ENCODE measurements at regions not wholly inside any gene's neighbourhood (a gene's known extent, or its start where the extent isn't known, plus 50 kb on each side); places are given as distances from the start of the nearest gene placed in this dataset.
"Not testable (repeated sequence)": the region's sequence is repeated elsewhere in the genome, so short reads cannot be mapped to it uniquely, and the experiment has no call there.

DNA sequence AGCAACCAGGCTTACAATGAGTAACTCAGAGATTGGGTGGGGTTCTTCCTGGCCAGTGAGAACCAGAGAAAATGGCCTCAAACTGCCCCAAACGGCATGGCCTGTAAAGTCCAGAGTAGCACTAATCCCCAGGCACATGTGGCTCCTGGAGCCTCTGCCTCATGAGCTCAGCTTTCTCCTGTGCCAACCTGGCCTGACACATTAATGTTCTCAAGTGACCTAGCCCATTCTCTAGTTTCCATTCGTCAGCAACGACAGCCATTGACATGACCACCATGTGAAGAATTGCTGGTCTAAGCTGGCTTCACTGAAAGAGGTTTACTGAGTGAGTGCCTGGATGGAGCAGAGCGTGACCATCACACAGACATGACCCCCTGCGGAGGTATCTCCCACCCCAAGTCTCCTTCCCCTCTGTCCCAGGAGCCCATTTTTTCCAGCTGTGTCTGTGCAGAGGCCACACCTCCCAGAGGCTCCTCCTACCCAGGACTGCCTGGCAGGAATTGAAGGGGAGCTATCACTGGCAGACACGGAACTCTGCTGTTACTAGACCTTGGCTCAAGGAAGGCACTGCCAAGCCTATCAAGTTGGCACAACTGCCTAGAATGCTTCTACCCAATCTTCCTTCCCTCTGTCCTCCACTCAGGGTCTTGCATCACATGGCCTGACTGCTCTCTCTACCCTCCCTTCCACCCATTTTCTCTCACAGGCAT is 59.0 kb upstream of the BOD1 start:
- Histone ChIP-seq H3K27me3 (ENCODE audit: control insufficient read depth, insufficient read depth, low read length, poor library complexity, severe bottlenecking) (no peaks in the 10 kb centered on the region), H3K36me3 (ENCODE audit: control insufficient read depth, insufficient read depth, low read length) (no peaks in the 10 kb centered on the region), H3K4me3 (ENCODE audit: insufficient read depth, low read depth, low read length) (no peak overlapping the region), H3K9me3 (ENCODE audit: control insufficient read depth, low read length) (no peaks in the 10 kb centered on the region), H3K27ac (ENCODE audit: insufficient read depth, low read depth, low read length, poor library complexity, severe bottlenecking) (no peak overlapping the region), H3K4me1 (ENCODE audit: control insufficient read depth, insufficient read depth, low read length) (no peaks in the 10 kb centered on the region)
- 91 to 94% methylated on average over 6 of the region's 6 CpGs for whole genome bisulfite sequencing, 2 experiments

DNA sequence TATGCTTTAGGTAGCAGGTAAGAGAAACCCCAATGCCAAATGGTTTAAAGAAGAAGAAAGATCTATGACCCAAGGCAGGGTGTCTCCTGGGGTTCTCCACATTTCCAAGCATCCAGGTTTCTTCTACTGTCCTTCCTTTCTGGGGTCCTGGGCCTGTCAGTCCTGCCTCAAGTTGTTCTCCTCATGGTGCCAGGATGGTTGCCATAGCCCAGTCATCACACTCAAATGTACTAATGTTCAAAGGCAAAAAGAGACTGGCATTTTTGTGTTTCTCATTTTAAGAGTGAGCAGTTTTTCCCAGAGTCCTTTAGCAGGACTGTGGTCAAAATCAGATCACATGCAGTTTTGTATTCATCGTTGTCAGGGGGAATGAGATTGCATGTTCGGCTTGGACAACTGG is 59.9 kb upstream of the BOD1 start:
- Histone ChIP-seq H3K36me3 (ENCODE audit: control insufficient read depth, insufficient read depth, low read length) (no peaks in the 10 kb centered on the region), H3K27ac (ENCODE audit: insufficient read depth, low read depth, low read length, poor library complexity, severe bottlenecking) (no peak overlapping the region), H3K27me3 (ENCODE audit: control insufficient read depth, insufficient read depth, low read length, poor library complexity, severe bottlenecking) (no peaks in the 10 kb centered on the region), H3K4me1 (ENCODE audit: control insufficient read depth, insufficient read depth, low read length) (no peaks in the 10 kb centered on the region), H3K4me3 (ENCODE audit: insufficient read depth, low read depth, low read length) (no peak overlapping the region), H3K9me3 (ENCODE audit: control insufficient read depth, low read length) (no peaks in the 10 kb centered on the region)
- WGBS, 2 experiments: 96 to 97% methylated on average over 2 of the region's 2 CpGs

DNA sequence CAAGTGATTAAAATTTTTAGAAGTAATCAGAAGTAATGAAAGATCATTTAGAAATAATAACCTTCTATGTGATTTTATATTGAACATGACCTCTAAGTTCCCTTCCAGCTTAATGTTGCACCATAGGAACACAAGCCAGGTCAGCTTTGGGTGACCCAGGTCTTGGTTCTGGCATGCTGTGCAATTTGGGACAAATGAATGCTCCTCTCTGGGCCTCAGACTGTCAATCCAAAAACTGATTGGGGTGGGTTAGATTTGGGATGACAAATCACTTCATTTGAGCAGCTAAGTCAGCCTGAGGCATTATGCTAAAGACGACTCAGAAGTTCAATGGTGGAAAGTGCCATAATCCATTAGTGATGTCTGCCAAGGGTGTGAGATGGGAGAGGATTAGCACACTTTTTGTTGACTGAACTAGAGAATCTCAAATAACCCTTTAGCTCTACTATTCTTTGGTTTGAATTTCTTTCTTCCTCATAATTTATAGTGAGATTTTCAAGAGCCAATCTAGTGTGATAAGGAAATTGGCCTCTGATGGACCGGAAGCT is 60.7 kb upstream of the BOD1 start:
- Histone ChIP-seq H3K27me3 (ENCODE audit: control insufficient read depth, insufficient read depth, low read length, poor library complexity, severe bottlenecking) (no peaks in the 10 kb centered on the region), H3K4me3 (ENCODE audit: insufficient read depth, low read depth, low read length) (no peak overlapping the region), H3K4me1 (ENCODE audit: control insufficient read depth, insufficient read depth, low read length) (no peaks in the 10 kb centered on the region), H3K27ac (ENCODE audit: insufficient read depth, low read depth, low read length, poor library complexity, severe bottlenecking) (no peak overlapping the region), H3K36me3 (ENCODE audit: control insufficient read depth, insufficient read depth, low read length) (no peaks in the 10 kb centered on the region), H3K9me3 (ENCODE audit: control insufficient read depth, low read length) (no peaks in the 10 kb centered on the region)
- 93% methylated on average over 2 of the region's 2 CpGs for WGBS, 2 experiments

DNA sequence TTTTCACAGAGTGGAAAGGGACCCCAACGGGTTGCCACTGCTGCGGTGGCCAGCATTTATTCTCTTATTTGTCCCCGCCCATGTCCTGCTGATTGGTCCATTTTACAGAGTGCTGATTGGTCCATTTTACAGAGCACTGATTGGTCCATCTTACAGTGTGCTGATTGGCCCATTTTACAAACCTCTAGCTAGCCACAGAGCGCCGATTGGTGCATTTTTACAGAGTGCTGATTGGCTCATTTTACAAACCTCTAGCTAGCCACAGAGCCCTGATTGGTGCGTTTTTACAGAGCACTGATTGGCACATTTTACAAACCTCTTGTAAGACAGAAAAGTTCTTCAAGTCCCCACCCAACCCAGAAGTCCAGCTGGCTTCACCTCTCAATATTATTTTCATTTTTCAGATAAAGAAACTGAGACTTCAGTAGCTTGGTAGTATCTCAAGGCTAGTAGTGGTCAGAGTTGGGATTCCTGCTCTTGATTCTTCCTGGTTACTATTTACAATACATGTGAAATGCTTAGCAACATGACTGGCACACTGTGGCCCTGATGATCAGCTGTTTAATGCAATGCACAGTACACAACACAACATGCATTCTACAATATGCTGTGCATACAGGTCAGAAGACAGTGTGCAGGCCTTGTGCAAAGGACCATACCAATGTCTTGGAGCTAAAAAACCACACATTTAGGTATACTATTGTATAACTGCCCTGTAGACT is 63.6 kb upstream of the BOD1 start:
- H3K27ac ChIP-seq (ENCODE audit: insufficient read depth, low read depth, low read length, poor library complexity, severe bottlenecking): no peak overlapping the region
- no peaks in the 10 kb centered on the region for H3K27me3 ChIP-seq (ENCODE audit: control insufficient read depth, insufficient read depth, low read length, poor library complexity, severe bottlenecking)
- no peak overlapping the region for H3K4me3 ChIP-seq (ENCODE audit: insufficient read depth, low read depth, low read length)
- no peaks in the 10 kb centered on the region for H3K36me3 ChIP-seq (ENCODE audit: control insufficient read depth, insufficient read depth, low read length)
- 93 to 95% methylated on average over 6 of the region's 6 CpGs for WGBS, 2 experiments
- H3K9me3 ChIP-seq (ENCODE audit: control insufficient read depth, low read length): no peaks in the 10 kb centered on the region
- H3K4me1 ChIP-seq (ENCODE audit: control insufficient read depth, insufficient read depth, low read length): no peaks in the 10 kb centered on the region

DNA sequence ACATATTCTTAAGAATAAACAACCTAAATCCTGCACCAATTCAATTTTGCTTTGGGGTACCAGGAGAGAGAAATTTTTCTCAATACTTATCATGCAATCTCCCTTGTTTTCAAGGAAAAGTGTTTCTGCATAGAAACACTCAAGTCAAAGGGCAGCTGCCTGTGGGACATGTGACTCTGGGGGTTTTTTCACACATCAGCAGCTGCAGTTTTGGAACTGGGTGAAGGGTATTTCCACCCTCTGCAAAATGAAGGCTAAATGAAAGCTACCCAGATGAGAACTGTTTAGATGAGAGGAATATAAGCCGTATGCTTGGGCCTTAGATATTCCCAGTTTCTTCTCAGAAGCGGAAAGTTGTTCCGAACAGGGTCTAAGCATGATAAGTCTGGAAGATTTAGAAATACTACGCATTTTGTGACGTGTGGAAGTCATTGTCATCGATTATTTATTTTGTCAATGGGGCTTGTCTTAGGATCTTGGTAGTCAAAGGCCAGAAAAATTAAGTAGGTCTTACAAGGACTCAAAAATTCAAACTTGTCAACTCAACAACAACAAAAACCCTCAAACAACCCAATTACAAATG is 64.3 kb upstream of the BOD1 start:
- WGBS, 2 experiments: 96 to 97% methylated on average over 6 of the region's 6 CpGs
- Histone ChIP-seq H3K4me1 (ENCODE audit: control insufficient read depth, insufficient read depth, low read length) (no peaks in the 10 kb centered on the region), H3K36me3 (ENCODE audit: control insufficient read depth, insufficient read depth, low read length) (no peaks in the 10 kb centered on the region), H3K4me3 (ENCODE audit: insufficient read depth, low read depth, low read length) (no peak overlapping the region), H3K27me3 (ENCODE audit: control insufficient read depth, insufficient read depth, low read length, poor library complexity, severe bottlenecking) (no peaks in the 10 kb centered on the region), H3K9me3 (ENCODE audit: control insufficient read depth, low read length) (no peaks in the 10 kb centered on the region), H3K27ac (ENCODE audit: insufficient read depth, low read depth, low read length, poor library complexity, severe bottlenecking) (no peak overlapping the region)

DNA sequence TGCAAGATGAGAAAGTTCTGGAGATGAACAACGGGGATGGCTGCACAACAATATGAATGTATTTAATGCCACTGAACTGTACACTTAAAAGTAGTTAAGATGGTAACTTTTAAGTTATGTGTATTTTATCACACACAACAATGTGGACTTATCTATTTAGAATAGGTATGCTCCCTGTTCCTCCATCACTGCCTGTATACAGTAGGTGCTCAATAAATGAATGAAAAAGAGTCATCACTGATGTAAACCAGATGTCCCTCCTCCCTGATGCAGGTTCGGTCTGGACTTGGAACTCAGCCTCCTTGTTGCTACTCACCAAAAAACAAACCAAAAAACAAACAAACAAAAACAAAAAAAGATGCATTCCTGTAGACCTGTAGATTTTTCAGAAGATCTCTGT is 65.9 kb upstream of the BOD1 start:
- Histone ChIP-seq H3K4me1 (ENCODE audit: control insufficient read depth, insufficient read depth, low read length) (no peaks in the 10 kb centered on the region), H3K9me3 (ENCODE audit: control insufficient read depth, low read length) (no peaks in the 10 kb centered on the region), H3K36me3 (ENCODE audit: control insufficient read depth, insufficient read depth, low read length) (no peaks in the 10 kb centered on the region), H3K27ac (ENCODE audit: insufficient read depth, low read depth, low read length, poor library complexity, severe bottlenecking) (no peak overlapping the region), H3K4me3 (ENCODE audit: insufficient read depth, low read depth, low read length) (no peak overlapping the region), H3K27me3 (ENCODE audit: control insufficient read depth, insufficient read depth, low read length, poor library complexity, severe bottlenecking) (no peaks in the 10 kb centered on the region)
- WGBS, 2 experiments: 90 to 92% methylated on average over 1 to 2 of the region's 2 CpGs

DNA sequence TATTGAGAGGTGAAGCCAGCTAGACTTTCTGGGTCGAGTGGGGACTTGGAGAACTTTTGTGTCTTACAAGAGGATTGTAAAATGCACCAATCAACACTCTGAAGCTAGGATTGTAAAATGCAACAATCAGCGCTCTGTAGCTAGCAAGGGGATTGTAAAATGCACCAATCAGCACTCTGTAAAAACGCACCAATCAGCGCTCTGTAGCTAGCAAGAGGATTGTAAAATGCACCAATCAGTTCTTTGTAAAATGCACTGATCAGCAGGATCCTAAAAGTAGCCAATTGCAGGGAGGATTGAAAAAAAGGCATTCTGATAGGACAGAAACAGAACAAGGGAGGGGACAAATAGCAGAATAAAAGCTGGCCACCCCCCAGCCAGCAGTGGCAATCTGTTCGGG is 68.1 kb upstream of the BOD1 start:
- 95 to 97% methylated on average over 5 of the region's 5 CpGs for WGBS, 2 experiments
- not testable (repeated sequence) for H3K4me3 ChIP-seq (ENCODE audit: insufficient read depth, low read depth, low read length); H3K36me3 ChIP-seq (ENCODE audit: control insufficient read depth, insufficient read depth, low read length); H3K4me1 ChIP-seq (ENCODE audit: control insufficient read depth, insufficient read depth, low read length); H3K27me3 ChIP-seq (ENCODE audit: control insufficient read depth, insufficient read depth, low read length, poor library complexity, severe bottlenecking); H3K9me3 ChIP-seq (ENCODE audit: control insufficient read depth, low read length); H3K27ac ChIP-seq (ENCODE audit: insufficient read depth, low read depth, low read length, poor library complexity, severe bottlenecking)

DNA sequence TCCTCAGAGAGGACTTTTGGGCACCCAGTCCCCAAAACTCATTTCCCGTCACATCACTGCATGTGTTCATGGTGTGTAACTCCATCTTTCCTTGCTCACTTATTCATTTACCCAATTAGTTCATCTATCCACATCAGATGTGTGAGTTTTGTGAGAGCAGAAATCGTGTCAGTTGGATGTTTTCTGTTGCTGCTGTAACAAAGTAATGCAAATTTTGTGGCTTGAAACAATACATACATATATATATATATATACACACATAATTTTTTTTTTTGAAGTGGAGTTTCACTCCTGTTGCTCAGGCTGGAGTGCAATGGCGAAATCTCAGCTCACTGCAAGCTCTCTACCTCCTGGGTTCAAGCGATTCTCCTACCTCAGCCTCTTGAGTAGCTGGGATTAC is 70.5 kb upstream of the BOD1 start:
- Histone ChIP-seq H3K27me3 (ENCODE audit: control insufficient read depth, insufficient read depth, low read length, poor library complexity, severe bottlenecking) (no peaks in the 10 kb centered on the region), H3K27ac (ENCODE audit: insufficient read depth, low read depth, low read length, poor library complexity, severe bottlenecking) (no peak overlapping the region), H3K4me3 (ENCODE audit: insufficient read depth, low read depth, low read length) (no peak overlapping the region), H3K36me3 (ENCODE audit: control insufficient read depth, insufficient read depth, low read length) (no peaks in the 10 kb centered on the region), H3K9me3 (ENCODE audit: control insufficient read depth, low read length) (no peaks in the 10 kb centered on the region), H3K4me1 (ENCODE audit: control insufficient read depth, insufficient read depth, low read length) (peaks cover 14% of the 10 kb centered on the region)
- 93 to 97% methylated on average over 3 of the region's 4 CpGs for WGBS, 2 experiments

DNA sequence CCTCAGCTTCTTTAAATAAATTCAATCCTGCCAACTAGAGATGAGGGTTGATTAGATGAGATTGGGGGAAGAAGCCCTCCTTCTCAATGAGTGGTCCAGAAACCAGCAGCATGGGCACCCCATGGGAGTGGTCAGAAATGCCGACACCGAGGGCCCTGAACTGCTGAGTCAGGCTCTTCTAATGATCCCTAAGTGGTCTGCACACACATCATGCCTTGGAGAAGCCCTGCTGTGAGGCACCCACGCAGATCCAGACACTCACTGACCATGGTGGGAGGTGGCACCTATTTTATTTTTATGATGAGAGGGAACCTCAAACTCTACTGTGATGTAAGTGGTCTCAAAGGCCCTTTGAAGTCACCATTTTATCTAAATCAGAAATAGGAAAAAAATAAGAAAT is 72.3 kb upstream of the BOD1 start:
- H3K4me1 ChIP-seq (ENCODE audit: control insufficient read depth, insufficient read depth, low read length): peaks cover 14% of the 10 kb centered on the region
- no peak overlapping the region for H3K27ac ChIP-seq (ENCODE audit: insufficient read depth, low read depth, low read length, poor library complexity, severe bottlenecking)
- H3K9me3 ChIP-seq (ENCODE audit: control insufficient read depth, low read length): no peaks in the 10 kb centered on the region
- H3K4me3 ChIP-seq (ENCODE audit: insufficient read depth, low read depth, low read length): no peak overlapping the region
- H3K36me3 ChIP-seq (ENCODE audit: control insufficient read depth, insufficient read depth, low read length): no peaks in the 10 kb centered on the region
- 82 to 83% methylated on average over 3 of the region's 3 CpGs for WGBS, 2 experiments
- H3K27me3 ChIP-seq (ENCODE audit: control insufficient read depth, insufficient read depth, low read length, poor library complexity, severe bottlenecking): no peaks in the 10 kb centered on the region

DNA sequence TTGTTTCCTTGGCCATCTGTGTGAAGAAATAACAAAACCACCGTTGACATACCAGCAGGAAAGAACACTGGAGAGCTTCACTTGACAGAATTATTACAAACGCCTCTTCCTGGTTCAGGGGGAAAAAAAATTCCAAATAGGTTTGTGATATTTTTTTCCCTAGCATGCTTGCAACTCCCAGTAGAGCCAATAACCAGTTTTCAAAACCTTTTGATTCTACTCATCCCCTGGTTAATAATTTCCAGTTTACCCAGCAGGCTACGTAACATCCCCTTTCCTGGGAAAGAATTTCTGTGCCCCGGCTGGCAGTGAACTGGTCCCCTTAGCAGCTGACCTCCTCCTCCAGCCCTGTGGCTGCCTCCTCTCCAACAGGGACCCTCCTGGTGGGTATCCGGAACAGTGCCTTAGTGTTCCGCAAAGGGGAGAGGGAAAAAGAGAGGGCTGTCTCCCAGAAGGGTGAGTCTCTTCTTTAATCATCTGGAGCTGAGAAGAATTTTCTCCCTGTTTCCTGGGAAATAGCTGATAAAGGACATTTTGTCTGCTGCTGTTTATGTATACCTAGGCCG is 72.8 kb upstream of the BOD1 start:
- no peak overlapping the region for H3K27ac ChIP-seq (ENCODE audit: insufficient read depth, low read depth, low read length, poor library complexity, severe bottlenecking)
- H3K4me3 ChIP-seq (ENCODE audit: insufficient read depth, low read depth, low read length): no peak overlapping the region
- WGBS, 2 experiments: 60 to 68% methylated on average over 7 of the region's 7 CpGs
- H3K36me3 ChIP-seq (ENCODE audit: control insufficient read depth, insufficient read depth, low read length): no peaks in the 10 kb centered on the region
- peaks cover 14% of the 10 kb centered on the region for H3K4me1 ChIP-seq (ENCODE audit: control insufficient read depth, insufficient read depth, low read length)
- no peaks in the 10 kb centered on the region for H3K27me3 ChIP-seq (ENCODE audit: control insufficient read depth, insufficient read depth, low read length, poor library complexity, severe bottlenecking)
- no peaks in the 10 kb centered on the region for H3K9me3 ChIP-seq (ENCODE audit: control insufficient read depth, low read length)
